ENCODE measurements at regions not wholly inside any gene's neighbourhood (a gene's known extent, or its start where the extent isn't known, plus 50 kb on each side); places are given as distances from the start of the nearest gene placed in this dataset.

GRCh38 chr6:91031581-91031980, 444.7 kb upstream of the MAP3K7 start:
- no peak overlapping the region for H3K4me3 ChIP-seq (ENCODE audit: low read length)
- H3K9me3 ChIP-seq (ENCODE audit: insufficient read depth, low read length) = no peaks in the 10 kb centered on the region
- no peaks in the 10 kb centered on the region for H3K79me2 ChIP-seq (ENCODE audit: low read length)
- no peak overlapping the region for H2AFZ ChIP-seq (ENCODE audit: low read depth, low read length)
- H3K27me3 ChIP-seq (ENCODE audit: low read depth, low read length) = no peaks in the 10 kb centered on the region
- H3K9ac ChIP-seq (ENCODE audit: low read length) = no peak overlapping the region
- no peaks in the 10 kb centered on the region for H3K4me1 ChIP-seq (ENCODE audit: low read length)
- no peak for TF ChIP-seq CTCF (IDR thresholded peaks at IDR 0.05; ENCODE audit: low read depth, low read length)
- no peak for TF ChIP-seq EZH2phosphoT487 (IDR thresholded peaks at IDR 0.05; ENCODE audit: low read depth)
- H3K4me2 ChIP-seq (ENCODE audit: low read length) = no peak overlapping the region
- H3K27ac ChIP-seq (ENCODE audit: low read length) = no peak overlapping the region
- H3K36me3 ChIP-seq (replicated peaks; ENCODE audit: low read depth, low read length) = no peaks in the 10 kb centered on the region
- H4K20me1 ChIP-seq (ENCODE audit: insufficient read depth, low read length) = no peaks in the 10 kb centered on the region

- Histone ChIP-seq H3K36me3 (replicated peaks; ENCODE audit: low read depth, low read length) (no peaks in the 10 kb centered on the region), H3K4me3 (ENCODE audit: low read length) (no peak overlapping the region), H4K20me1 (ENCODE audit: insufficient read depth, low read length) (no peaks in the 10 kb centered on the region), H3K27me3 (ENCODE audit: low read depth, low read length) (no peaks in the 10 kb centered on the region), H3K27ac (ENCODE audit: low read length) (no peak overlapping the region), H3K4me2 (ENCODE audit: low read length) (no peak overlapping the region), H3K9ac (ENCODE audit: low read length) (no peak overlapping the region), H3K4me1 (ENCODE audit: low read length) (no peaks in the 10 kb centered on the region), H3K9me3 (ENCODE audit: insufficient read depth, low read length) (no peaks in the 10 kb centered on the region), H3K79me2 (ENCODE audit: low read length) (no peaks in the 10 kb centered on the region), H2AFZ (ENCODE audit: low read depth, low read length) (no peak overlapping the region)
- no peak for TF ChIP-seq EZH2phosphoT487 (IDR thresholded peaks at IDR 0.05; ENCODE audit: low read depth)
Measured at GRCh38 chr6:91029211-91029610, 442.3 kb upstream of the MAP3K7 start.

DNA sequence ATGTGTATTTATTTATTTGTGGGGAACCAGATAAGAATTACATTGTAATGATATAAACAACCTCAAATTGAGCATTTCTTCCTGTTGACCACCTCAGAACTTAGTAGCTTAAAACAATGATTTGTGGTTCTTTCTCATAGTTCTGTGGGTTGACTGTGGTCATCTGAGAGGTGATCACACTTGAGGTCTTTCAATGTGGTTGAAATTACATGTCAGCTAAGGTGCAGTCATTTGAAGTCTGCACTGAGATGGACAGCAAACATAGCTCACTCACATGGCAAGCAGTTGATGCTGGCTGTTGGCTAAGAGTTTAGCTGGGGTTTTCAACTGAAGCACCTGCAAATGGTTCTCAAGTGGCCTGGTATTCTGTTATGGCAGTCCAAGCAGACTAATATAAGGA, 436.7 kb upstream of the MAP3K7 start:
- H3K4me1 ChIP-seq (ENCODE audit: low read length) = peaks cover 15% of the 10 kb centered on the region
- H3K4me3 ChIP-seq (ENCODE audit: low read length) = no peak overlapping the region
- no peaks in the 10 kb centered on the region for H3K79me2 ChIP-seq (ENCODE audit: low read length)
- H3K9ac ChIP-seq (ENCODE audit: low read length) = no peak overlapping the region
- TF ChIP-seq CTCF (IDR thresholded peaks at IDR 0.05; ENCODE audit: low read depth, low read length) (no peak), EZH2phosphoT487 (IDR thresholded peaks at IDR 0.05; ENCODE audit: low read depth) (no peak)
- no peaks in the 10 kb centered on the region for H3K36me3 ChIP-seq (replicated peaks; ENCODE audit: low read depth, low read length)
- H3K9me3 ChIP-seq (ENCODE audit: insufficient read depth, low read length) = no peaks in the 10 kb centered on the region
- H2AFZ ChIP-seq (ENCODE audit: low read depth, low read length) = no peak overlapping the region
- H3K27ac ChIP-seq (ENCODE audit: low read length) = no peak overlapping the region
- H4K20me1 ChIP-seq (ENCODE audit: insufficient read depth, low read length) = no peaks in the 10 kb centered on the region
- no peak overlapping the region for H3K4me2 ChIP-seq (ENCODE audit: low read length)
- H3K27me3 ChIP-seq (ENCODE audit: low read depth, low read length) = no peaks in the 10 kb centered on the region

DNA sequence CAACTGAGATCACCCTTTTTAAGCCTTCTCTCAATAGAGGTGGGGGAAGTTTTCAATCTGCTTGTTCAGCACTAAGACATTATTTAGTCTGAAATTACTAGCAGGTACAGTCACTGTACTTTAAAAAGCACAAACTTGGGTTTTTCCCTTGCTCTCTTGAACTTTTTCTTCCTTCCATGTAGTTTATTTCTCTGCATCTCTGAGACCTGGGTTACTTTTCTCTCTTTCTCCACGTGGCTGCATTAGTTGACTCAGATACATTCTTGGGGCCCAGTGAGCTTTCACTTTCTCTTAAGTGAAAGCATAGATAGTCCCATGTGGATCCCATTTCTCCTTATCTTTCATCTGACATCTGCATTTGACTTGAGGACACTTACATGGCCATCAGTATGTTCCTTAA, 433.9 kb upstream of the MAP3K7 start:
- Histone ChIP-seq H3K4me1 (ENCODE audit: low read length) (peaks cover 25% of the 10 kb centered on the region), H3K79me2 (ENCODE audit: low read length) (no peaks in the 10 kb centered on the region), H3K27ac (ENCODE audit: low read length) (peak overlapping the region; percentile 79), H3K36me3 (replicated peaks; ENCODE audit: low read depth, low read length) (no peaks in the 10 kb centered on the region), H3K9me3 (ENCODE audit: insufficient read depth, low read length) (no peaks in the 10 kb centered on the region), H3K4me2 (ENCODE audit: low read length) (peak overlapping the region; percentile 63), H2AFZ (ENCODE audit: low read depth, low read length) (no peak overlapping the region), H3K9ac (ENCODE audit: low read length) (no peak overlapping the region; the same call in 1 of the 2 replicates), H4K20me1 (ENCODE audit: insufficient read depth, low read length) (no peaks in the 10 kb centered on the region), H3K27me3 (ENCODE audit: low read depth, low read length) (no peaks in the 10 kb centered on the region), H3K4me3 (ENCODE audit: low read length) (0 out of 2 replicates have a peak overlapping the region, but pooled peaks have one; percentile 35)
- no peak for TF ChIP-seq EZH2phosphoT487 (IDR thresholded peaks at IDR 0.05; ENCODE audit: low read depth)
- TF ChIP-seq CTCF (IDR thresholded peaks at IDR 0.05; ENCODE audit: low read depth, low read length) = no peak

DNA sequence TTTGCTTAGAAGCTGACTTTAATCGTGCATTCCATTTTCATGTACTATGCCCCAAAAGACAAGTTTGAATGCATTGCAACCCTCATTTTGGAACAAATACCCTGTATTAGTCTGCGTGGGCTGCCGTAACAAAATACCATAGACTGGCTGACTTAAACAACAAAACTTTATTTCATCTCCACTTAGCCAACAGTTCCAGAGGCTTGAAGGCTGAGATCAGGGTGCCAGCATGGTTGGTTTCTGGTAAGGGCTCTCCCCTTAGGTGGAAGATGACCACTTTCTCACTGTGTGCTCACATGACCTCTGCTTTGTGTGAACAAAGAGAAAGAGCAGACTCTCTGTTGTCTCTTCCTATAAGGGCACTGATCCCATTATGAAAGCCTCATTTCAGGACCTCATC, 431.7 kb upstream of the MAP3K7 start:
- no peak overlapping the region for H3K27ac ChIP-seq (ENCODE audit: low read length)
- no peaks in the 10 kb centered on the region for H3K9me3 ChIP-seq (ENCODE audit: insufficient read depth, low read length)
- H3K9ac ChIP-seq (ENCODE audit: low read length) = no peak overlapping the region
- no peak overlapping the region for H2AFZ ChIP-seq (ENCODE audit: low read depth, low read length)
- no peaks in the 10 kb centered on the region for H4K20me1 ChIP-seq (ENCODE audit: insufficient read depth, low read length)
- no peak overlapping the region for H3K4me2 ChIP-seq (ENCODE audit: low read length)
- H3K27me3 ChIP-seq (ENCODE audit: low read depth, low read length) = no peaks in the 10 kb centered on the region
- H3K4me1 ChIP-seq (ENCODE audit: low read length) = peaks cover 33% of the 10 kb centered on the region
- no peaks in the 10 kb centered on the region for H3K36me3 ChIP-seq (replicated peaks; ENCODE audit: low read depth, low read length)
- no peak overlapping the region for H3K4me3 ChIP-seq (ENCODE audit: low read length)
- TF ChIP-seq EZH2phosphoT487 (IDR thresholded peaks at IDR 0.05; ENCODE audit: low read depth) (no peak), CTCF (IDR thresholded peaks at IDR 0.05; ENCODE audit: low read depth, low read length) (no peak)
- H3K79me2 ChIP-seq (ENCODE audit: low read length) = no peaks in the 10 kb centered on the region

Measured in OCI-LY3 (cell line).